SK-MEL-5 (cell line): ENCODE measurements at regions not wholly inside any gene's neighbourhood (a gene's known extent, or its start where the extent isn't known, plus 50 kb on each side); places are given as distances from the start of the nearest gene placed in this dataset.
A peak's percentile ranks its signal among the peaks of the same experiment; 100 is the strongest.
"Not testable (repeated sequence)": the region's sequence is repeated elsewhere in the genome, so short reads cannot be mapped to it uniquely, and the experiment has no call there.

Source experiments
- DNase-seq: peaks from one replicate; pipeline ENCODE4 v3.0.0-alpha.2; 2016; ENCODE audit warnings: low read depth, low spot score
- in situ Hi-C: cut with HindIII; loops from 2 replicates; pipeline ENCODE4 v1.10.0; 2016; ENCODE audit warnings: low sequenced_read_pairs, high pct_unique_total_duplicates, low pct_unique_long_range_greater_than_20kb

- in situ Hi-C loops, result no loop called here
- no peak for DNase-seq
Observed at GRCh38 chr13:90834700-90835099, 512.8 kb upstream of the MIR17HG start.

- DNase-seq, result no peak
- in situ Hi-C loops, result no loop called here
Observed at GRCh38 chr13:90835826-90836225, 511.7 kb upstream of the MIR17HG start.

GRCh38 chr13:90838317-90838960 lies 509.0 kb upstream of the MIR17HG start:
- in situ Hi-C loops, result no loop called here
- DNase-seq, result no peak

GRCh38 chr13:90839061-90839460 lies 508.4 kb upstream of the MIR17HG start:
- DNase-seq, result no peak
- in situ Hi-C loops, result no loop called here

- in situ Hi-C loops, result no loop called here
- no peak for DNase-seq
Observed at GRCh38 chr13:90846936-90847335, 500.6 kb upstream of the MIR17HG start.

- in situ Hi-C loops, DNase-seq: not testable (repeated sequence)
Observed at GRCh38 chr13:90853666-90854065, 493.8 kb upstream of the MIR17HG start.

- in situ Hi-C loops, result no loop called here
- DNase-seq, result no peak
Observed at GRCh38 chr13:90857921-90858320, 489.6 kb upstream of the MIR17HG start.

GRCh38 chr13:90866006-90866405 lies 481.5 kb upstream of the MIR17HG start:
- in situ Hi-C loops, result no loop called here
- no peak for DNase-seq

- in situ Hi-C loops, result no loop called here
Observed at GRCh38 chr13:90867336-90867683, 480.2 kb upstream of the MIR17HG start.

GRCh38 chr13:90868321-90868920 lies 479.1 kb upstream of the MIR17HG start:
- in situ Hi-C loops, result no loop called here
- peak; percentile 36 for DNase-seq

More at GRCh38 chr13:90867336-90867683, 480.2 kb upstream of the MIR17HG start:
- DNase-seq, result peak; percentile 84

GRCh38 chr13:90869580-90869979 lies 477.9 kb upstream of the MIR17HG start:
- in situ Hi-C loops, result no loop called here
- DNase-seq, result no peak

- DNase-seq, result no peak
- in situ Hi-C loops, result no loop called here
Observed at GRCh38 chr13:90872491-90873025, 474.9 kb upstream of the MIR17HG start.

- in situ Hi-C loops, result no loop called here
Observed at GRCh38 chr13:90880790-90881189, 466.7 kb upstream of the MIR17HG start.

GRCh38 chr13:90882551-90882950 lies 464.9 kb upstream of the MIR17HG start:
- DNase-seq, result no peak
- in situ Hi-C loops, result no loop called here

More at GRCh38 chr13:90880790-90881189, 466.7 kb upstream of the MIR17HG start:
- no peak for DNase-seq

GRCh38 chr13:90883592-90883991 lies 463.9 kb upstream of the MIR17HG start:
- no peak for DNase-seq
- in situ Hi-C loops, result no loop called here

- in situ Hi-C loops, result no loop called here
- no peak for DNase-seq
Observed at GRCh38 chr13:90884066-90884465, 463.4 kb upstream of the MIR17HG start.

GRCh38 chr13:90889906-90890834 lies 457.3 kb upstream of the MIR17HG start:
- in situ Hi-C loops, result no loop called here

GRCh38 chr13:90891329-90891728 lies 456.2 kb upstream of the MIR17HG start:
- in situ Hi-C loops, result no loop called here
- no peak for DNase-seq

More at GRCh38 chr13:90889906-90890834, 457.3 kb upstream of the MIR17HG start:
- DNase-seq, result no peak
